ENCODE measurements at regions not wholly inside any gene's neighbourhood (a gene's known extent, or its start where the extent isn't known, plus 50 kb on each side); places are given as distances from the start of the nearest gene placed in this dataset.
A peak's percentile ranks its signal among the peaks of the same experiment; 100 is the strongest.

- TF ChIP-seq PRDM15 (CRISPR knock-in tag; IDR thresholded peaks at IDR 0.05) (no peak), NRF1 (conservative IDR thresholded peaks at IDR 0.05; ENCODE audit: low read depth, low read length) (no peak), HDAC2 (IDR thresholded peaks at IDR 0.05) (no peak), NR2C1 (IDR thresholded peaks at IDR 0.05) (peak; percentile 39), E4F1 (IDR thresholded peaks at IDR 0.05; ENCODE audit: borderline replicate concordance, partially characterized antibody) (no peak), RELA (IDR thresholded peaks at IDR 0.05; ENCODE audit: borderline replicate concordance, partially characterized antibody) (peak; percentile 92), CHD4 (IDR thresholded peaks at IDR 0.05) (no peak), STAT3 (IDR thresholded peaks at IDR 0.05; ENCODE audit: low read depth, low read length) (no peak), TAF1 (IDR thresholded peaks at IDR 0.05; ENCODE audit: borderline replicate concordance, low read depth, low read length) (no peak), SIX5 (IDR thresholded peaks at IDR 0.05; ENCODE audit: low read depth, low read length, severe bottlenecking) (no peak), SREBF1 (IDR thresholded peaks at IDR 0.05; ENCODE audit: low read length) (peak; percentile 22; the same call in 1 of the 2 replicates)
- TF ChIP-seq, protein P1, sequence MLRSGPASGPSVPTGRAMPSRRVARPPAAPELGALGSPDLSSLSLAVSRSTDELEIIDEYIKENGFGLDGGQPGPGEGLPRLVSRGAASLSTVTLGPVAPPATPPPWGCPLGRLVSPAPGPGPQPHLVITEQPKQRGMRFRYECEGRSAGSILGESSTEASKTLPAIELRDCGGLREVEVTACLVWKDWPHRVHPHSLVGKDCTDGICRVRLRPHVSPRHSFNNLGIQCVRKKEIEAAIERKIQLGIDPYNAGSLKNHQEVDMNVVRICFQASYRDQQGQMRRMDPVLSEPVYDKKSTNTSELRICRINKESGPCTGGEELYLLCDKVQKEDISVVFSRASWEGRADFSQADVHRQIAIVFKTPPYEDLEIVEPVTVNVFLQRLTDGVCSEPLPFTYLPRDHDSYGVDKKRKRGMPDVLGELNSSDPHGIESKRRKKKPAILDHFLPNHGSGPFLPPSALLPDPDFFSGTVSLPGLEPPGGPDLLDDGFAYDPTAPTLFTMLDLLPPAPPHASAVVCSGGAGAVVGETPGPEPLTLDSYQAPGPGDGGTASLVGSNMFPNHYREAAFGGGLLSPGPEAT (IDR thresholded peaks at IDR 0.05; ENCODE audit: low read depth), result peak; percentile 91
- TF ChIP-seq, protein P2, sequence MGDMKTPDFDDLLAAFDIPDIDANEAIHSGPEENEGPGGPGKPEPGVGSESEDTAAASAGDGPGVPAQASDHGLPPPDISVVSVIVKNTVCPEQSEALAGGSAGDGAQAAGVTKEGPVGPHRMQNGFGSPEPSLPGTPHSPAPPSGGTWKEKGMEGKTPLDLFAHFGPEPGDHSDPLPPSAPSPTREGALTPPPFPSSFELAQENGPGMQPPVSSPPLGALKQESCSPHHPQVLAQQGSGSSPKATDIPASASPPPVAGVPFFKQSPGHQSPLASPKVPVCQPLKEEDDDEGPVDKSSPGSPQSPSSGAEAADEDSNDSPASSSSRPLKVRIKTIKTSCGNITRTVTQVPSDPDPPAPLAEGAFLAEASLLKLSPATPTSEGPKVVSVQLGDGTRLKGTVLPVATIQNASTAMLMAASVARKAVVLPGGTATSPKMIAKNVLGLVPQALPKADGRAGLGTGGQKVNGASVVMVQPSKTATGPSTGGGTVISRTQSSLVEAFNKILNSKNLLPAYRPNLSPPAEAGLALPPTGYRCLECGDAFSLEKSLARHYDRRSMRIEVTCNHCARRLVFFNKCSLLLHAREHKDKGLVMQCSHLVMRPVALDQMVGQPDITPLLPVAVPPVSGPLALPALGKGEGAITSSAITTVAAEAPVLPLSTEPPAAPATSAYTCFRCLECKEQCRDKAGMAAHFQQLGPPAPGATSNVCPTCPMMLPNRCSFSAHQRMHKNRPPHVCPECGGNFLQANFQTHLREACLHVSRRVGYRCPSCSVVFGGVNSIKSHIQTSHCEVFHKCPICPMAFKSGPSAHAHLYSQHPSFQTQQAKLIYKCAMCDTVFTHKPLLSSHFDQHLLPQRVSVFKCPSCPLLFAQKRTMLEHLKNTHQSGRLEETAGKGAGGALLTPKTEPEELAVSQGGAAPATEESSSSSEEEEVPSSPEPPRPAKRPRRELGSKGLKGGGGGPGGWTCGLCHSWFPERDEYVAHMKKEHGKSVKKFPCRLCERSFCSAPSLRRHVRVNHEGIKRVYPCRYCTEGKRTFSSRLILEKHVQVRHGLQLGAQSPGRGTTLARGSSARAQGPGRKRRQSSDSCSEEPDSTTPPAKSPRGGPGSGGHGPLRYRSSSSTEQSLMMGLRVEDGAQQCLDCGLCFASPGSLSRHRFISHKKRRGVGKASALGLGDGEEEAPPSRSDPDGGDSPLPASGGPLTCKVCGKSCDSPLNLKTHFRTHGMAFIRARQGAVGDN (IDR thresholded peaks at IDR 0.05), result peak; percentile 55
- TF ChIP-seq, protein P3, sequence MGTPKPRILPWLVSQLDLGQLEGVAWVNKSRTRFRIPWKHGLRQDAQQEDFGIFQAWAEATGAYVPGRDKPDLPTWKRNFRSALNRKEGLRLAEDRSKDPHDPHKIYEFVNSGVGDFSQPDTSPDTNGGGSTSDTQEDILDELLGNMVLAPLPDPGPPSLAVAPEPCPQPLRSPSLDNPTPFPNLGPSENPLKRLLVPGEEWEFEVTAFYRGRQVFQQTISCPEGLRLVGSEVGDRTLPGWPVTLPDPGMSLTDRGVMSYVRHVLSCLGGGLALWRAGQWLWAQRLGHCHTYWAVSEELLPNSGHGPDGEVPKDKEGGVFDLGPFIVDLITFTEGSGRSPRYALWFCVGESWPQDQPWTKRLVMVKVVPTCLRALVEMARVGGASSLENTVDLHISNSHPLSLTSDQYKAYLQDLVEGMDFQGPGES (IDR thresholded peaks at IDR 0.05), result no peak
These were observed 143.7 kb downstream of the C5orf15 start (continued) for GRCh38 chr5:133824661-133825254.
